Upper lobe of right lung (tissue), 1 donor: ENCODE measurements at regions not wholly inside any gene's neighbourhood (a gene's known extent, or its start where the extent isn't known, plus 50 kb on each side); places are given as distances from the start of the nearest gene placed in this dataset.

Experiments used
- ATAC-seq: fragments of 200-7000 bp; cut with Tn5 transposase; one replicate; pipeline ENCODE4 v1.9.1; 2020; ENCODE audit warnings: mild to moderate bottlenecking, moderate library complexity
- DNase-seq: peaks from one replicate; pipeline ENCODE4 v3.0.0-alpha.2; 2020
- H3K27ac ChIP-seq: fragments of 200-600 bp; one replicate; pipeline ENCODE4 v1.8.0; 2022
- H3K27me3 ChIP-seq: fragments of 200-600 bp; one replicate; pipeline ENCODE4 v1.8.0; 2022; ENCODE audit warnings: mild to moderate bottlenecking
- H3K36me3 ChIP-seq: fragments of 200-600 bp; one replicate; pipeline ENCODE4 v1.8.0; 2022
- H3K4me1 ChIP-seq: fragments of 200-600 bp; one replicate; pipeline ENCODE4 v1.8.0; 2022
- H3K4me3 ChIP-seq: fragments of 200-600 bp; one replicate; pipeline ENCODE4 v1.8.0; 2022; ENCODE audit warnings: mild to moderate bottlenecking
- H3K9me3 ChIP-seq: fragments of 200-600 bp; one replicate; pipeline ENCODE4 v1.8.0; 2022
- intact Hi-C: fragments of 100-400 bp; cut with DNase I; formaldehyde crosslinking; loops from one replicate; pipeline ENCODE4 v1.11.0; 2022
- TF ChIP-seq, protein P1 (sequence below): fragments of 200-600 bp; IDR thresholded peaks from one replicate; pipeline ENCODE4 v1.8.0; 2022; ENCODE audit warnings: antibody characterized with exemption
- donor health status: DM: no; HTN: yes; CAD: no; lungs with severe emphysema.

DNA sequence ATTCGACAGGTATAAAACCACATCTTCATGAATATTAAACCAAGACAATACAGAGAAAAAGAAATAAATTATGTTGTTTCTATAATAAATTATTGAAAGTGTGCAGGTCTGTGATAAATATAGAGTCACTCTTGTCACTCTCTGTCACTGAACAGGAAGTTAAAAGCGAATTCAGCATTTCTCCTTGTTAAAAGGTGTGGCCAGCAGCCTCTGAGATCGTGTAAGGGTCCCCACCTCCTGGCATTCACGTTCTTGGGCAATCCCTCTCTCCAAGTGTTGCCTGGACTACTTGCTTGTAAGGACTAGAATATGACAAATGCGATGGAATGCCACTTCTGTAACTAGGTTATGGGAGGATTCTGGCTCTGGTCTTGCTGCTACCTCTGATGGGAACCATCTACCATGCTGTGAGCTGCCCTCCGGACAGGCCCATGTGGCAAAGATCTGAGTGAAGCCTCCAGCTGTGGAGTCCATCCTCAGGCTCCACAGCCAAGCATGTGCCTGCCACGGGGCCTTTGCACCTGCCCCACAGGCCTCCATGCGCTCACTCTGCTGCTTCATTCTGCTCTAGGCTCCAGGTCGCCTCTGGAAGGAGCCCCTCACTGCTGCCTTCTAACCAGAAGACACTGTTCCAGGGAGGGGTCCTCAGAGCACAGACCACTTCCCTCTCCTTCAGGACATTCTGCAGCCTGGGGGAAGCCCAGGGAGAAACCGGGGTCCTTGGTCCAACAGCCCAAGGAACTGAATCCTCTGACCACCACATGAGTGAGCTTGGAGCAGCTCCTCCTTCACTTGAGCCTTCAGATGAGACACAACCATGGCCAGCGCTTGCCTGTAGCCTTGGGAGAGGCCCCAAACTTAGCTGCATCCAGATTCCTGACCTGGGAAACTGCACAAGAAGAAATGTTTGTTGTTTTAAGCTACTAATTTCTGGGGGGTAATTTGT is 202.9 kb upstream of the HDAC4 start:
- Histone ChIP-seq H3K36me3 (no peaks in the 10 kb centered on the region), H3K27me3 (no peaks in the 10 kb centered on the region), H3K4me1 (no peaks in the 10 kb centered on the region), H3K4me3 (no peak overlapping the region), H3K9me3 (no peaks in the 10 kb centered on the region), H3K27ac (no peak overlapping the region)
- no peak for DNase-seq
- TF ChIP-seq, protein P1, sequence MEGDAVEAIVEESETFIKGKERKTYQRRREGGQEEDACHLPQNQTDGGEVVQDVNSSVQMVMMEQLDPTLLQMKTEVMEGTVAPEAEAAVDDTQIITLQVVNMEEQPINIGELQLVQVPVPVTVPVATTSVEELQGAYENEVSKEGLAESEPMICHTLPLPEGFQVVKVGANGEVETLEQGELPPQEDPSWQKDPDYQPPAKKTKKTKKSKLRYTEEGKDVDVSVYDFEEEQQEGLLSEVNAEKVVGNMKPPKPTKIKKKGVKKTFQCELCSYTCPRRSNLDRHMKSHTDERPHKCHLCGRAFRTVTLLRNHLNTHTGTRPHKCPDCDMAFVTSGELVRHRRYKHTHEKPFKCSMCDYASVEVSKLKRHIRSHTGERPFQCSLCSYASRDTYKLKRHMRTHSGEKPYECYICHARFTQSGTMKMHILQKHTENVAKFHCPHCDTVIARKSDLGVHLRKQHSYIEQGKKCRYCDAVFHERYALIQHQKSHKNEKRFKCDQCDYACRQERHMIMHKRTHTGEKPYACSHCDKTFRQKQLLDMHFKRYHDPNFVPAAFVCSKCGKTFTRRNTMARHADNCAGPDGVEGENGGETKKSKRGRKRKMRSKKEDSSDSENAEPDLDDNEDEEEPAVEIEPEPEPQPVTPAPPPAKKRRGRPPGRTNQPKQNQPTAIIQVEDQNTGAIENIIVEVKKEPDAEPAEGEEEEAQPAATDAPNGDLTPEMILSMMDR: no peak
- intact Hi-C loops: no loop called here
- no peak for ATAC-seq

DNA sequence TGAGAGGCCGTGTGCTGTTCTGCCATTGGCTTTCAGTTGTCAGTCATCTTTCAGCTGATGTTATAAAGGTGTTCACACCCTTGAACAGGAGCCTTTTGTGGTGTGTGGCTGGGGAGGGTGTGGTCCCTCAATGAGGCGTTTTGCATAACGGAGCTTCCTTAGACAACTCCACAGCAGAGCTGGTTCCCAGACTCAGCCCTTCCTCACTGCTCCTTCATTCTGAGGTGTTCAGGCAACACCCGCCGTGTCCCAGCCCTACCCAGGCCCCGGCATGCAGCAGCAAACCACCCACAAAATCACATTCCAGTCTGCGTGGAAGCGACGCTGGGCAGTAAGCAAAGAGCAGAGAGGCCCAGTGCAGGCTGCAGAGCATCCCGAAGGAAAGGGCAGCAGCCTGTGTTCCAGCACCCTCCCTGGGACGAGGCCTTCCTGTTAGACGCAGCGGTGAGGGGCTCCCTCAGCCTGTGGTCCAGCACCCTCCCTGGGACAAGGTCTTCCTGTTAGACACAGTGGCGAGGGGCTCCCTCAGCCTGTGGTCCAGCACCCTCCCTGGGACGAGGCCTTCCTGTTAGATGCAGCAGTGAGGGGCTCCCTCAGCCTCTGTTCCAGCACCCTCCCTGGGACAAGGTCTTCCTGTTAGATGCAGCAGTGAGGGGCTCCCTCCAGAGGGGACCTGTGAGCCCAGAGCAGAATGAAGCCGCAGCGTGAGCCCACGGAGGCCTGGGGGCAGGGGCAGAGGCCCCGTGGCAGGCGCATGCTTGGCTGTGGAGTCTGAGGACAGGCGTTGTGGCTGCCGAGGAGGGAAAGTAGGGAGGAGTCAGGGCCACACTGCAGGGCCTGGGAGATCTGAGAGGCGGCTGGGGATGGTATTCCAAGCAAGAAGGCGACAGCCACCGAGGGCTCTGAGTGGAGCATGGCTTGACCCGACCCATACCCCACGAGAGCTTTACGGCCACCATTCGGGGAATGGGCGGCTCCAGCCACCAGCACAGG is 201.8 kb upstream of the HDAC4 start:
- TF ChIP-seq, protein P1: no peak
- H3K4me3 ChIP-seq: no peak overlapping the region
- H3K27me3 ChIP-seq: no peaks in the 10 kb centered on the region
- H3K36me3 ChIP-seq: no peaks in the 10 kb centered on the region
- peak; percentile 46 for DNase-seq
- ATAC-seq: peak; percentile 26
- no peaks in the 10 kb centered on the region for H3K4me1 ChIP-seq
- intact Hi-C loops: no loop called here
- H3K9me3 ChIP-seq: no peaks in the 10 kb centered on the region
- no peak overlapping the region for H3K27ac ChIP-seq

DNA sequence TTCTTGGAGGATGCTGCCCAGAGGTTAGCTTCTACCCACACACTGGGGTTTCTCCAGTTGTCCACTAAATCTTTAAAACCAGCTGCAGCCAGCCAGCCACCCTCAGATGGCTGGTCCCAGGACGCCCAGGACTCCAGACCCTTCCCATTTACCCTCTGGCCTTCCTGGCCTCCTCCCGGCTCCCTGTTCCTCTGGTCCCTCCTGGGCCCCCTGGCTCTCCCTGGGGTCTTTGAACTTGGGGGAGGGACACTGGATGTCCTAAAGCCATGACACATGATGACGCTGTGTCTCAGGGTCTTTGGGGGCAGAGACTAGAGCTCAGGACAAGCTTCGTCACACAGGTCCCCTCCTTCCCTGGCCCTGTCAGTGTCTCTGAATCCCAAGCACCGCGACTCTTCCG is 201.1 kb upstream of the HDAC4 start:
- Histone ChIP-seq H3K27me3 (no peaks in the 10 kb centered on the region), H3K36me3 (no peaks in the 10 kb centered on the region), H3K4me3 (no peak overlapping the region), H3K9me3 (no peaks in the 10 kb centered on the region), H3K27ac (no peak overlapping the region), H3K4me1 (no peaks in the 10 kb centered on the region)
- DNase-seq: peak; percentile 35
- ATAC-seq: no peak
- intact Hi-C loops: no loop called here
- TF ChIP-seq, protein P1: no peak

DNA sequence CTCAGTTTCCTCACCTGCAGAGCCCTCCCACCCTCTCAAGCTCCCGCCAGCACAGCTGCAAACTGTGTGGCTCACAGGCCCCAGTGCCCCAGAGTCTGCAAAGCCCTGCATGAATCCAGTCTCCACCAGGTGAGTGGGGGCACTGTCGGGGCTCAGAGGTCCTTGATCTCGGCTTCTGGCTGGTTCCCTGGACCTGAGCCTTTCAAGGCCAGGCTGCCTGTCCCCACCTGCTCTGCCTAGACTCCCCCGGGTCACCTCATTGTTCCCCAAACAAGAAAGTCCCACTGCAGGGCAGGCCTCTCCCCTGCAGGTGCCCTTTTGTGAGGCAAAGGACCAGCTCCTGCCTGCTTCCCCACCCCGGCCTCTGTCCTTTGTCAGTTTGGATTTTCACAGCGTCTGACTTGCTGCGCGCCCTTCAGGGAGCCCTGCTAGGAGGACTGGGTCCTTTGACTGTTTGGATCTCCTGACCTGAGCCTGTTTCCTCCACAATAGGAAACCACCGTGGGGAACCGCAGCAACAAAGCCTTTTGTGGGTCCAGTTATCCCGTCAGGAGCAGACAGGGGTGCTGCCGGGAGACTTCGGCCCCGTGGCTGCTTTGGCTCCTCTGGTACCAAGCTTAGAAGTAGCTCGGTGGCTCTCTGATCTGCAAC is 200.5 kb upstream of the HDAC4 start:
- ATAC-seq (no peak), DNase-seq (no peak)
- Histone ChIP-seq H3K9me3 (no peaks in the 10 kb centered on the region), H3K4me3 (no peak overlapping the region), H3K36me3 (no peaks in the 10 kb centered on the region), H3K27ac (no peak overlapping the region), H3K27me3 (no peaks in the 10 kb centered on the region), H3K4me1 (no peaks in the 10 kb centered on the region)
- TF ChIP-seq, protein P1: no peak
- intact Hi-C loops: no loop called here

DNA sequence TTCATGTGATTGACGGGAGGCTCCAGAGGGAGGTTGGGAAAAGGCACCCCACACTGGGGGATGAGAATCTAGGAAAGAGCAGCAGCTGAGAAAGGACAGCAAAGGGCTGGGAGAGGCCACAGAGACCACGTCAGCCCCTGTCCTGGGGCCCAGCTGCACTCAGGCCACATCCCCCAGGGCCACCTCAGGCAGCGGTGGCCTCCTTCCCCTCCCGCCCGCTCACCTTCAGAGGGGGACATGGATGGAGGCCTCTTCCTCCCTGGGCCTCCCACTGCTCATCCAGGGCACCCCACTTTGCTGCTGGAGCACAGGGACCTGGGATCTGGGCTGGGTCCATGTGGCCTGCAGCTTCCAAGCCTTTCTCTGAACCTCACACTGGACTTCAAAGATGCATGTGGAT is 199.8 kb upstream of the HDAC4 start:
- intact Hi-C loops: no loop called here
- no peaks in the 10 kb centered on the region for H3K4me1 ChIP-seq
- ATAC-seq (no peak), DNase-seq (peak; percentile 32)
- no peaks in the 10 kb centered on the region for H3K36me3 ChIP-seq
- H3K4me3 ChIP-seq: no peak overlapping the region
- no peaks in the 10 kb centered on the region for H3K27me3 ChIP-seq
- H3K27ac ChIP-seq: no peak overlapping the region
- no peaks in the 10 kb centered on the region for H3K9me3 ChIP-seq
- TF ChIP-seq, protein P1: no peak
